HG02943 (cell line): ENCODE measurements at regions not wholly inside any gene's neighbourhood (a gene's known extent, or its start where the extent isn't known, plus 50 kb on each side); places are given as distances from the start of the nearest gene placed in this dataset.

ENCODE experiments used
- ATAC-seq: cut with Tn5 transposase; IDR thresholded peaks from one replicate; pipeline ENCODE4 v1.9.1; 2021; ENCODE audit warnings: mild to moderate bottlenecking, low read depth, moderate library complexity; ENCODE audit not compliant: unreplicated experiment

DNA sequence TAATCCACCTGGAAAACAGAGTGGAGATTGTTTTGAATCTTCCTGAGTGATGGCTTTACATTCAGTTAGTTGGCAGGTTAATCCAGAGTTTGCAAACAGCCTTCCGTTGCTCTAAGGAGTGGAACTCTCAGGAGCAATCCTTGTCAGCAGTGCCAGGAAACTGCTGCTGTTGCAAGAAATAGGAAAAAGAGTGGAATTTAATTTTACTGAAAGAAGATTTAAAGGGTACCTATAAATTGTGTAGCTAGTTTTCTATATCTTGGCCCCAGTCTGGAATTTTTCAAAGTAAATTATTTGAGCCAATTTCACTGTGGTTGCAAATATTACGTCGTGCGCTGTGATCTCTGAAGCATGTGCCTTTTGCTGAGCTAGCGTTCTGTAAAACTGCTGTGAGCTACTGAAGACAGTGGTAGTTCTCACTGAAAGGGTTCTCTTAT, 55.5 kb upstream of the SLC5A12 start:
- no peak for ATAC-seq

GRCh38 chr11:26778000-26778757, 56.3 kb upstream of the SLC5A12 start:
- no peak for ATAC-seq

- no peak for ATAC-seq
These were observed 57.4 kb upstream of the SLC5A12 start for GRCh38 chr11:26779074-26779865.

DNA sequence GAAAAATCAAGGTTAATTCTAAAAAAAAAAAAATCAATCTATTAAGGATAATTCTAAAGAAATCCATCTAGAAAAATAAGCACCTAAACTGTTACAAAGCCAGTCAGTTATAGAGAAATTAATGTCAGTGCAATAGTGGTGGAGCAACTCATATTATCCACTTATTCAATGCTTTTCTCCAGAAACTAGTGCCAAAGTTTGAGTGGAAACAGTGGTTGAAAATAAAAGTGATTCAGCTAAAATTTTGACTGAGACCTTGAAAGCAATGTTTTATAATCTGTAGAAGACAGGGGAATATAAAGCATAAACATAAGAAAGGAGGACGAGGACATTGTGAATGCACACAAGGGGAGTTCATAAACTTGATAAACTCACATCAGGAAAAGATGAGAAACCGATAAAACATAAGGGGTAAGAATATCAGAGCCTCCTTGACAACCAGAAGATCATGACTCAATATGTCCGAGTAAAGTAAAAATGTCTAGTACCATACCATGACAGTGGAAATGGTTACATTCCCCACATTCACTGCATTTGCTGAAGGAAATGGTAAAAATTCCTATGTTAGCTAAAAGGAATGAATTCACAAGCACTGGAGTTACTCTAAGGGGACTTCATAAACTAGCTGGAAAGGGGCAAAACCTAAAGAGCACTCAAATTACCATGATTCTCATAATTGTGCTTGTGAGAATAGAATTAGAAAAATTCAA, 58.7 kb upstream of the SLC5A12 start:
- no peak for ATAC-seq

DNA sequence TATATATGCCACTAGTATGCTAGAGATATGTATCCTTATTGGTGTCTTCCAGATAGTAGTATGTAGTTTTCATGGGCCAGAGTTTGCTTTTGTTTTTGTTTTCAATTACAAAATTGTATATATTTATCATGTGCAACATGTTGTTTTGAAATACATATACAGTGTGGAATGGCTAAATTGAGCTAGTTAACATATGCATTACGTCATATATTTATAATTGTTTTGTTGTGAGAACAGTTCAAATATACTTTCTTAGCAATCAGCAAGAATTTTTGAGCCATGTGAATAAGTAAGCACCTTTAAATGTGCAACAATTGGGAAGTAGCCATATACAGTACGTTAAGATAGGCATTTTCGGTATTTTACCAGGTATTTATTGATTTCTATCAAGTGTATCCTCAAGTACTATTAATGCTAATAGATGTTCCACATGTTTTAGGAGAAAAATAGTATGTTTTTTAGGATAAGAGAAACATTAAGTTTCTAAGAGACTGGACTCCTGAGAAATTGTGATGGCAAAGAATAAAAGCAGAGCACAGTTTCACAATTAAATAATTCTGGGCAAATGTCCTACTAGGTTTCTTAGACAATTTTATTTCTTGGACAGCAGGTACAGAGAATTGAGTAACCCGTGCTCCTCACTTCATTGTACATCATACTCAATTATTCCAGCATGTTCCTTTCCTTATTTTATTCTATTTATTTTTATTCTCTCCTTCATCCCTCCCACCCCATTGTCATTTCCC, 60.5 kb upstream of the SLC5A12 start:
- ATAC-seq, result no peak

DNA sequence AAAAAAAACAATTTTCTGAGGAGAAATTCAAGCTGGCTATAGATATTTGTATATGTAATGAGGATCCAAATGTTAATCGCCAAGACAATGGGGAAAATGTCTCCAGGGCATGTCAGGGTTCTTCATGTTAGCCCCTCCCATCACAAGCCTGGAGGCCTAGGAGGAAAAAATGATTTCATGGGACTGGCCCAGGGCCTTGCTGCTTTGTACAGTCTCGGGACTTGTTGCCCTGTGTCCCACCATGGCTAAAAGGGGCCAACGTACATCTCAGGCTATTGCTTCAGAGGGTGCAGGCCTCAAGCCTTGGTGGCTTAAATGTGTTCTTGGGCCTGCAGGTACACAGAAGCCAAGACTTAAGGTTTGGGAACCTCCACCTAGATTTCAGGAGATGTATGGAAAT, 62.1 kb upstream of the SLC5A12 start:
- ATAC-seq, result no peak

- ATAC-seq, result no peak
These were observed 68.9 kb upstream of the SLC5A12 start for GRCh38 chr11:26790738-26791137.

GRCh38 chr11:26792941-26793340, 71.1 kb upstream of the SLC5A12 start:
- no peak for ATAC-seq

DNA sequence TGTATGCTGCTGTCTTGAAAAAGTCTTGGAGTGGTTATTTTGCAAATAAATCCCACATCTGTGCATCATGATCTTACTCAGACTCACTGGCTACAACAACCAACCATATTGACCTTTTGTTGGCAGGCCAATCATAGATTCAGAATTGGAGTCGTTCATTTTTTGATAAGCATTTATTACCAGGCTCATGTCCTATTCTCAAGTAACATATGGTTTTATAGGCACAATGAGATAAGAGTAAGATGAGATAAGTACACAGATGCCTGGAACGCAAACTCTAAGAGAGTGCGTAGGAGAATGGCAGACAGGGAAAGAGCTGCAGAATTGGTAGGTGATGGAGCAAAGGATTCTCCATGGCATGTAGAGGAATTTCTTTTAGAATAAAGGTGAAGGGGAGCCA, 71.6 kb upstream of the SLC5A12 start:
- no peak for ATAC-seq

- ATAC-seq, result no peak
These were observed 79.7 kb upstream of the SLC5A12 start for GRCh38 chr11:26801601-26802000.

- ATAC-seq, result no peak
These were observed 83.1 kb upstream of the SLC5A12 start for GRCh38 chr11:26805001-26805400.

DNA sequence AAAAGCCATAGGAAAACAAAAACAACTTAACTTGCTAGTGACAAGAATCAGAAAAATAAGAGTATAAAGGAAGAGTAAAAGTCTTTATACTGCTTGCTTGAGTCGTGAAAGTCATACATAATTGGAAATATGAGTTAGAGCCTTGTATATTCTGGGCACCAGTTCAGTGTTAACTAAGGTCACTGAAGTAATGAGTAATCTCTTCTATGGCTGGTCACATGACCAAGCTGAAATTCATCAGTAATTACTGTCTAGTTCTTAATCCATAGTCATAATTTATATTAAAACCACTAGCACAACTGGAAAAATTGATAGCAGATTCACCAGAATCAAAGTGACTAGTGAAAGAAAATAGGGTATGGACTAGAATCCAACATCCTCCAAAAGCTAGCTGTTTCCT, 84.4 kb upstream of the SLC5A12 start:
- no peak for ATAC-seq

- no peak for ATAC-seq
These were observed 98.9 kb upstream of the SLC5A12 start for GRCh38 chr11:26820739-26821138.

GRCh38 chr11:26823963-26824362, 102.1 kb upstream of the SLC5A12 start:
- no peak for ATAC-seq

DNA sequence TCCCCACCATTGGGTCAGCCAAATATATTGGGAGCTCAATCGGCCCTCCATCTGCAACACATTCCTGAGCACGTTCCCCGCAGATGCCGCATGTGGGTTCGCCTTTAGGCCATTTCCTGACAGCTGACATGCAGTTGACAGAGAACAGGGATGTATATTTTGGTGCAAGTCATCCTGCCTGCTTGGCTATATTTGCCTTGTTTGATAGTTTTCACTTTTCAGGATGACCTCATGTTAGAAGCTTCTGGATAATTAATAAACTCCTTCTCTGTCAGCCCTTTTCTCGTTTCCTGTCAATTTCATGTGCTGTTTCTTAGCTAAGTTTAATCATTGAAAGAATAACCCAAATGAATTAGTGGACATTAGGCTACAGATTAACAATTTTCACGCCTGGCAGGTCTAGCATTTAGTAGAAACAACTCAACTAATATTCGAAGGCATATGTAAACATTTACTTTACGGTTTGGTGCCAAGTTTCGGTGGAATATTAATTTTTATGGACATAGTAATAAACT, 105.8 kb upstream of the SLC5A12 start:
- no peak for ATAC-seq

- no peak for ATAC-seq
These were observed 106.4 kb upstream of the SLC5A12 start for GRCh38 chr11:26828288-26828687.

- ATAC-seq, result no peak
These were observed 108.4 kb upstream of the SLC5A12 start for GRCh38 chr11:26830218-26830617.

GRCh38 chr11:26830757-26831156, 108.9 kb upstream of the SLC5A12 start:
- ATAC-seq, result no peak

- ATAC-seq, result no peak
These were observed 112.7 kb upstream of the SLC5A12 start for GRCh38 chr11:26834601-26835000.

- ATAC-seq, result no peak
These were observed 113.8 kb upstream of the SLC5A12 start for GRCh38 chr11:26835611-26836010.
